Erythroblast (primary cell): ENCODE measurements at regions not wholly inside any gene's neighbourhood (a gene's known extent, or its start where the extent isn't known, plus 50 kb on each side); places are given as distances from the start of the nearest gene placed in this dataset.

Experiments
- GATA1 ChIP-seq: IDR thresholded peaks from 2 replicates; pipeline ENCODE4 v1.6.1; 2011; ENCODE audit warnings: low read depth, mild to moderate bottlenecking, control low read depth, low read length, moderate library complexity
- POLR2A ChIP-seq: IDR thresholded peaks from 2 replicates; pipeline ENCODE4 v1.6.1; 2011; ENCODE audit warnings: mild to moderate bottlenecking, low read length

DNA sequence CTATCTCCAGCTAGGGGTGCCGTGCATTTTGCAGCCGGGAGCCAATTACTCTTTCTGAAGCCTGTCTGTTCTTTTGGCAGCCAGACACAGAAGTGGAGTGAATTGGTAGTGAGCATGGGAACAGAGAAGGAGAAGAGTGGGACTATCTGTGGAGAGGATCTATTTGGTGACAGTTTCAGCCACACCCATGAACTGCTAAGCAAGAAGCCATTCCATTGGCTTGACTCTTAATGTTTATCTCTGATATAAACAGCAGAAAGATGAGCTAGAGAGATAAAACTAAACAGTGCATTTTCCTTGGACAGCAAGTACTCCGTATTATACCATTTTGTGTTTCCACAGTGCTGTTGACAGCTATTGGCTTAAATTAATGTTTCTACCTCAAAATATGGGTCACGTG is 259.6 kb upstream of the THUMPD2 start:
- TF ChIP-seq POLR2A (no peak), GATA1 (no peak)
